PC-9 (cell line): ENCODE measurements at regions not wholly inside any gene's neighbourhood (a gene's known extent, or its start where the extent isn't known, plus 50 kb on each side); places are given as distances from the start of the nearest gene placed in this dataset.

Experiments used
- BruUV-seq: library from RNA; stranded (reverse); fragments of 400-500 nt; replicated peaks from 2 replicates; lab custom pipeline; 2021; lab: Mats Ljungman, UMichigan
- CTCF ChIA-PET: fragments of 300-600 bp; sonication (Branson Sonifier 250); formaldehyde crosslinking; loops from one replicate; lab custom pipeline; 2022; ENCODE audit warnings: antibody characterized with exemption; lab: Charles Lee
- POLR2A ChIA-PET: fragments of 300-600 bp; sonication (Branson Sonifier 250); formaldehyde crosslinking; loops from one replicate; lab custom pipeline; 2022; ENCODE audit warnings: antibody characterized with exemption; ENCODE audit not compliant: unreplicated experiment; lab: Charles Lee
- DNase-seq, 2 experiments: peaks; one replicate each; pipeline versions ENCODE4 v3.0.0 to v3.0.0-alpha.2; 2015 to 2022; ENCODE audit warnings: mixed read lengths in 1 of 2
- H2AFZ ChIP-seq: fragments of 200-600 bp; sonication (generic); 2 replicates; pipeline ENCODE4 v1.8.1; 2017; ENCODE audit warnings: antibody characterized with exemption
- H3F3A ChIP-seq: fragments of 200-600 bp; sonication (generic); 2 replicates; pipeline ENCODE4 v1.8.1; 2017; ENCODE audit warnings: antibody characterized with exemption, mild to moderate bottlenecking, low read depth; ENCODE audit not compliant: insufficient read depth
- H3K27ac ChIP-seq: fragments of 200-600 bp; sonication (generic); 2 replicates; pipeline ENCODE4 v1.6.1; 2016; ENCODE audit warnings: mixed run types
- H3K27me3 ChIP-seq: fragments of 200-600 bp; sonication (generic); 2 replicates; pipeline ENCODE4 v1.6.1; 2016; ENCODE audit warnings: low read depth, mixed run types; ENCODE audit not compliant: insufficient read depth
- H3K36me3 ChIP-seq: fragments of 200-600 bp; sonication (generic); 2 replicates; pipeline ENCODE4 v1.6.1; 2016; ENCODE audit warnings: low read depth, mixed run types
- H3K4me1 ChIP-seq: fragments of 200-600 bp; sonication (generic); replicated peaks from 2 replicates; pipeline ENCODE4 v1.6.1; 2016; ENCODE audit warnings: mixed run types; ENCODE audit not compliant: insufficient read depth
- H3K4me2 ChIP-seq: fragments of 200-600 bp; sonication (generic); 2 replicates; pipeline ENCODE4 v1.6.1; 2017; ENCODE audit warnings: mixed run types
- H3K4me3 ChIP-seq: fragments of 200-600 bp; sonication (generic); 2 replicates; pipeline ENCODE4 v1.6.1; 2016; ENCODE audit warnings: mixed run types
- H3K79me2 ChIP-seq: fragments of 200-600 bp; sonication (generic); 2 replicates; pipeline ENCODE4 v1.6.1; 2017; ENCODE audit warnings: low read depth, mixed run types
- H3K9me2 ChIP-seq: fragments of 200-600 bp; sonication (generic); 2 replicates; pipeline ENCODE4 v1.8.1; 2017; ENCODE audit warnings: mild to moderate bottlenecking; ENCODE audit not compliant: insufficient read depth
- H3K9me3 ChIP-seq: fragments of 200-600 bp; sonication (generic); 2 replicates; pipeline ENCODE4 v1.8.1; 2016; ENCODE audit warnings: low read depth; ENCODE audit not compliant: insufficient read depth
- H4K20me1 ChIP-seq: fragments of 200-600 bp; sonication (generic); 2 replicates; pipeline ENCODE4 v1.8.1; 2017; ENCODE audit not compliant: insufficient read depth
- EZH2 ChIP-seq: fragments of 200-600 bp; sonication (generic); IDR thresholded peaks from 2 replicates; pipeline ENCODE4 v1.8.0; 2017; ENCODE audit warnings: antibody characterized with exemption, low read depth
- intact Hi-C: fragments of 100-400 bp; cut with micrococcal nuclease; formaldehyde crosslinking; loops from one replicate; pipeline ENCODE4 v1.10.0; 2022; ENCODE audit not compliant: unreplicated experiment
- TF ChIP-seq, protein P1 (sequence below): fragments of 200-600 bp; sonication (generic); conservative IDR thresholded peaks from 2 replicates; pipeline ENCODE4 v1.6.1; 2017; ENCODE audit warnings: mixed run types, antibody characterized with exemption, mild to moderate bottlenecking, moderate library complexity

GRCh38 chr5:88395264-88395663, 126.6 kb upstream of the TMEM161B start:
- Histone ChIP-seq H3K79me2 (no peaks in the 10 kb centered on the region), H3F3A (no peaks in the 10 kb centered on the region), H3K4me3 (no peak overlapping the region), H3K4me2 (no peak overlapping the region), H3K36me3 (no peaks in the 10 kb centered on the region), H2AFZ (no peak overlapping the region), H3K27ac (no peak overlapping the region), H3K4me1 (no peaks in the 10 kb centered on the region), H4K20me1 (no peaks in the 10 kb centered on the region), H3K9me2 (no peaks in the 10 kb centered on the region), H3K9me3 (no peaks in the 10 kb centered on the region), H3K27me3 (no peaks in the 10 kb centered on the region)
- CTCF ChIA-PET: no interaction called here
- TF ChIP-seq, protein P1, sequence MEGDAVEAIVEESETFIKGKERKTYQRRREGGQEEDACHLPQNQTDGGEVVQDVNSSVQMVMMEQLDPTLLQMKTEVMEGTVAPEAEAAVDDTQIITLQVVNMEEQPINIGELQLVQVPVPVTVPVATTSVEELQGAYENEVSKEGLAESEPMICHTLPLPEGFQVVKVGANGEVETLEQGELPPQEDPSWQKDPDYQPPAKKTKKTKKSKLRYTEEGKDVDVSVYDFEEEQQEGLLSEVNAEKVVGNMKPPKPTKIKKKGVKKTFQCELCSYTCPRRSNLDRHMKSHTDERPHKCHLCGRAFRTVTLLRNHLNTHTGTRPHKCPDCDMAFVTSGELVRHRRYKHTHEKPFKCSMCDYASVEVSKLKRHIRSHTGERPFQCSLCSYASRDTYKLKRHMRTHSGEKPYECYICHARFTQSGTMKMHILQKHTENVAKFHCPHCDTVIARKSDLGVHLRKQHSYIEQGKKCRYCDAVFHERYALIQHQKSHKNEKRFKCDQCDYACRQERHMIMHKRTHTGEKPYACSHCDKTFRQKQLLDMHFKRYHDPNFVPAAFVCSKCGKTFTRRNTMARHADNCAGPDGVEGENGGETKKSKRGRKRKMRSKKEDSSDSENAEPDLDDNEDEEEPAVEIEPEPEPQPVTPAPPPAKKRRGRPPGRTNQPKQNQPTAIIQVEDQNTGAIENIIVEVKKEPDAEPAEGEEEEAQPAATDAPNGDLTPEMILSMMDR: no peak
- TF ChIP-seq EZH2: no peak
- DNase-seq: no peak
- intact Hi-C loops: no loop called here
- BruUV-seq: no TSS peak
- POLR2A ChIA-PET: interaction anchor here (0.6 kb wide), 1 partner anchor 496 kb away, joined by 3 read pairs; no protein-coding TSS in a partner anchor

DNA sequence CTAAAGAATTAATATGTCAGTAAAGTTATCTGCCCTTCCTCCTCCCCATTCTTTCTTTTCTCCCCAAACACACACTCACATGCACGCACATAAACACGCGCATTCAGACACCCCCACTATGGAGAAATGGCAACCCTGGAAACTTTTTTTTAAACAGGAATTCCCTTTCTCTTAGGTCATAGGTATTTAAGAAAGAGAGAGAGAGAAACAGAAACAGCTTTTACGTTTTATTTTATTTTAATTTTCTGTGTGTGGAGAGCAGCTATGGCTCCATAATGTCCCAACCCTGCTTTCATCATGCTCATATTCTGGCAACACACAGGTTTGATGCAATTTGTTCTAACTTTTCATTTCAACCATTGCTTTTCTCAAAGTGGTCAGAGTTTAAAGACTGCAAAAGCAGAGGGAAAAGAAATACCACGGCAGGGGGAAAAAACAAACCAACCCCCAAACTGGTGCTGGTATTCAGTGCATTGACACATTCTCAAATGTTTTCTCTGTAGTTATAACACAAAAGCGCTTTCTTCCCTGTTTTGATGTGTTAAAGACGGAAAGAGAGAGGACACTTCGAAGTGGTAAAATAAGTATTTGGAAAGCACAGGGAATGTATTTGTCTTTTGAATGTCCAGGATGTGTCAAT, 126.0 kb upstream of the TMEM161B start:
- Histone ChIP-seq H3K36me3 (no peaks in the 10 kb centered on the region), H2AFZ (no peak overlapping the region), H3K4me1 (no peaks in the 10 kb centered on the region), H3F3A (no peaks in the 10 kb centered on the region), H3K4me3 (no peak overlapping the region), H3K27me3 (no peaks in the 10 kb centered on the region), H3K79me2 (no peaks in the 10 kb centered on the region), H3K4me2 (no peak overlapping the region), H3K9me3 (no peaks in the 10 kb centered on the region), H3K9me2 (no peaks in the 10 kb centered on the region), H4K20me1 (no peaks in the 10 kb centered on the region), H3K27ac (no peak overlapping the region)
- CTCF ChIA-PET: no interaction called here
- intact Hi-C loops: no loop called here
- no TSS peak for BruUV-seq
- TF ChIP-seq, protein P1: no peak
- TF ChIP-seq EZH2: no peak
- POLR2A ChIA-PET: no interaction called here
- no peak for DNase-seq

DNA sequence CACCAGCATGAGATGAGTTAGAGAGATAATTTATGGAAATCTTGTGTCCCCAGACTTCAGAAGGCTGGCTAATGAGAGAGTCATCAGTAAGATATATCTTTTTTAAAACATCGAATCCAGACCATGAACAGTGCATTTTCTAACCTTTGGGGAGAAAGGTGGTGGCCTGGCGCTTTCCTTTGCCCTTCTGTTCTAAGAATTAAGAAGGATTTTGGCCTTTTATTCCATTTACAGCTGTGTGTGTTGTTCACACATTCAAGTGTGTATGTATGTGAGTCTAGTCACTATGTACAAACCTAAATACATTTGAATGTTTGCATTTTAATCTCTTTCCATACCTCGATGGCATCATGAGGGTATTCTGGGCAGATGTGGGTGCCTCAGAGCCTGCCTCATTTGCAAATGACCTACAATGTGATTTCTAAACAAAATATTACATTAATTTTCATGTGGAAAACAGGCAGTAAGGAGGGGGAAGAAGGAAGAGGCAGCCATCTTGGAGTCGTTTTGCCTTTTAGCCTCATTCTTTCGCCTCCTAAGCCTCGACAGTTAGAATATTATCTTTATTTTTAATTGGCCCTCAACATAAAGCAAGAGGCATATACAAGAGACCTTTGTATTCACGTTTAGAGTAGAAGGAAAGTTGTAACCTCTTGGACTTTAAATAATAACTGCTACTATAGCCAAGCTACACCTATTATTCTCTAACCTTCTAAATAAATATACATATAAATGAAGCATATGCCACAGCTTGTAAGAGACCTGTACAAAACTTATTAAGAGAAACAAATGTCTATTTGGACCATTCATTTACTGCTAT, 125.3 kb upstream of the TMEM161B start:
- POLR2A ChIA-PET: no interaction called here
- no peak for DNase-seq
- CTCF ChIA-PET: no interaction called here
- BruUV-seq: no TSS peak
- Histone ChIP-seq H3K27me3 (no peaks in the 10 kb centered on the region), H3K27ac (no peak overlapping the region), H3K36me3 (no peaks in the 10 kb centered on the region), H3K9me2 (no peaks in the 10 kb centered on the region), H3K9me3 (no peaks in the 10 kb centered on the region), H3F3A (no peaks in the 10 kb centered on the region), H3K4me1 (no peaks in the 10 kb centered on the region), H3K4me3 (no peak overlapping the region), H4K20me1 (no peaks in the 10 kb centered on the region), H2AFZ (no peak overlapping the region), H3K4me2 (no peak overlapping the region), H3K79me2 (no peaks in the 10 kb centered on the region)
- TF ChIP-seq EZH2: no peak
- TF ChIP-seq, protein P1: no peak
- intact Hi-C loops: no loop called here
